ENCODE measurements at regions not wholly inside any gene's neighbourhood (a gene's known extent, or its start where the extent isn't known, plus 50 kb on each side); places are given as distances from the start of the nearest gene placed in this dataset.

DNA sequence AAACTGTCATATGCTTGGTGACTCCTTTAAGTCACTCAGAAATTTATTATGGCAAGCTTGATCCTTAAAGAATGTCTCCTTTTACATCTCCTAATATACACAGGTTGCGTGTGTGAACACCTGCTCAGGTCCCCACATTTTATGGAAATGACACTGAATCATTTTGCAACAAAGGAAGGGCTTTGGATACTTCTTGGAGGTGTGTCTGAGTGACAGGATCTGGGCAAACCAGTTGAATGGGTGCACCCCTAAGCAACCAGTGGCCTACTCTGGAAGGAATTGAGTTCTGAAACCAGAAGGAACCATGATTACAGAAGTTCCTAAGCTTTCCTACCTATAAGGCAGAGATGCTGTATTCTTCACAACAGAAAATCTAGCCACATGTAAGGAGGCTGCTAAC lies 483.9 kb upstream of the KLF4 start:
- H3K36me3 ChIP-seq = no peaks in the 10 kb centered on the region
- DNase-seq = no peak
- no peaks in the 10 kb centered on the region for H3K9me3 ChIP-seq
- no peaks in the 10 kb centered on the region for H3K27me3 ChIP-seq
- no peak overlapping the region for H3K4me3 ChIP-seq

DNA sequence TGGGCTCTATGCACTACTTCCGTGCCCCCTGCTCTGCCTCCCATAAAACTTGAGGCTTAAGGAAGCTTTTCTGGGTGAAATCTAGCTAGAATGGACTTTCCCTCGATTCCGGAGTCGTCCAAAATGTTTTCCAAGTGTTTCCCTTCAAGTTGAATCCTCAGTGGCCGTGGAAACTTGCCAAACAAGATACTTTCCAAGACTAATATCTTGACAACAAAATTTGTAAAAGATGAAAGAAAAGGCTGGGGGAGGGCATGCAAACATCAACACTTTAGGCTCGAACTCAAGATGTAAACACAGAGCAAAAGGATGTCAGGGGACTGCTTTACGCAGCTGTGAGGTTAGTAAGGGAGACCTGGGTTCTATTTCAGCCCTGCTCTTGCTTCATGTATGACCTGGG lies 482.8 kb upstream of the KLF4 start:
- no peaks in the 10 kb centered on the region for H3K36me3 ChIP-seq
- H3K9me3 ChIP-seq = no peaks in the 10 kb centered on the region
- H3K27me3 ChIP-seq = no peaks in the 10 kb centered on the region
- H3K4me3 ChIP-seq = no peak overlapping the region
- DNase-seq = no peak

DNA sequence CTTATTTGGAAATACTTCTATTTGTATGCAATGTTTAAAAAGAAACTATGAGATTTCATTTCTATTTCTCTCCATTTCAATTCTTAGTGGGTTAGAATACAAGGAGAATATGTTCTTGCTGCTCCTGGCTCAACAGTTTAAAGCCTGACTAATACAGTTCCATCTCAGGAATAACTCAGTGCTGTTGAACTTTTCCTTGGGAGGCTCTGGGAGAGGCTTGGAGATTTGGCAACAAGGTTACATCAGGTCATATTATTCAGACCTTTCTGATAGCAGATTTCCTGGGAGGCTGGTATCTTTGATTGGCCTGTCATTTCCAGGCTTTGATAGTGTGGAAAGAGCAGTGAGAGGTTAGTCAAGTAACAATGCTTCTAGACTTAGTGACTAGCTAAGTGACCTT lies 481.7 kb upstream of the KLF4 start:
- H3K36me3 ChIP-seq = no peaks in the 10 kb centered on the region
- no peak overlapping the region for H3K4me3 ChIP-seq
- no peak for DNase-seq
- no peaks in the 10 kb centered on the region for H3K27me3 ChIP-seq
- no peaks in the 10 kb centered on the region for H3K9me3 ChIP-seq

DNA sequence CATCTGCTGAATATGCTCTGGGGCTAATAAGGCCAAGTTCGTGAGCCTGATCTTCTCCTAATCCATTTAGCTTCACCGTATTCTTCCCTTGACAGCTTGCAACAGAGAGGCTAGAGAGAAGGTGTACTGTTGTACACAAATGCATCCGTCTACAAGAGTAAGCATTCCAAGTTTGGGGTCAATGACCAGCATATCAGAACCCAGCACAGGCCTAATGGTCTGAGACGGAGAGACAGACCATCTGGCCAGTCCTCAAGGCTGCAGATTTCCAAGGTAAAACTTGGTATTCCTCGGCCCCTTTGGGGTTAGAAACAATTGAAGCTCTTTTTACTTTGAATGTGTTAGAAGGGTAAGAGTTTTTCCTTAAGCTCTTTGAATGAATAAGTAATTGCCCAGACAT lies 481.2 kb upstream of the KLF4 start:
- no peaks in the 10 kb centered on the region for H3K36me3 ChIP-seq
- H3K4me3 ChIP-seq = no peak overlapping the region
- H3K9me3 ChIP-seq = no peaks in the 10 kb centered on the region
- no peaks in the 10 kb centered on the region for H3K27me3 ChIP-seq
- DNase-seq = no peak

DNA sequence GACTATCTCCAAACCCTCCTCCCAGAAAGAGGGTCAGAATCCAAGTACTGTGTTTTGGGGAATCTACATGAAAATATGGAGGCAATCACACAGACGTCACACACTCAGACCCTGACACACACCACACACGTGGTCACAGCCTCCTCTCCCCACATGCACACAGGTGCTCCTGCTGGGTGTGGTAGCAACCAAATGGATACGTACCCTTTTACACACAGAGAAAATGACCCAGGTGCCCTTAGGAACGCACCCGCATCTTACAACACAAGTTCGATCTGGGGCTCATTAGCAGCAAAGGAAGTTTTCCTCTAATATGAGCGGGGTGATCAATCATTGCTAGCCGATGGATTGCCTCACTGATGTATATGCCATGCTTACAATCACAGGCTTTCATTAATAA lies 480.2 kb upstream of the KLF4 start:
- Histone ChIP-seq H3K9me3 (no peaks in the 10 kb centered on the region), H3K27me3 (no peaks in the 10 kb centered on the region), H3K36me3 (no peaks in the 10 kb centered on the region), H3K4me3 (no peak overlapping the region)
- no peak for DNase-seq

DNA sequence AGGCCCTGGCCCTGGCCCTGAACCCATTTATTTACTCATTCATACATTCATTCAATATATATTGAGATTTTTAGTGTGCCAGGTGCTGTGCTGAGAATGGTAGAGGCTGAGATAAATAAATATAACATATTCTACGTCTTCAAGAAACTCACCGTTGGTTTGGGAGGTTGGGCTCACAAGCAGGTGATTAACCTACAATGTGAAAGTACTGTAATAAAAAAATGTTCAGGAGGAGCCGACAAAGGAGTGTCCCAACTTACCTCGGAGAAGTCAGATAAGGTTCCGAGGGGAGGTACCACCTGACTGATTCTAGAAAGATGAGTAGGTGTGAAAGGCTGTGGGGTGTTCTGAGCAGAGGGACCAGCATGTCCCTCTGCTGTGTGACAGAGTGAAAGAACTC lies 479.6 kb upstream of the KLF4 start:
- no peaks in the 10 kb centered on the region for H3K9me3 ChIP-seq
- H3K4me3 ChIP-seq = no peak overlapping the region
- DNase-seq = no peak
- H3K27me3 ChIP-seq = no peaks in the 10 kb centered on the region
- H3K36me3 ChIP-seq = no peaks in the 10 kb centered on the region

DNA sequence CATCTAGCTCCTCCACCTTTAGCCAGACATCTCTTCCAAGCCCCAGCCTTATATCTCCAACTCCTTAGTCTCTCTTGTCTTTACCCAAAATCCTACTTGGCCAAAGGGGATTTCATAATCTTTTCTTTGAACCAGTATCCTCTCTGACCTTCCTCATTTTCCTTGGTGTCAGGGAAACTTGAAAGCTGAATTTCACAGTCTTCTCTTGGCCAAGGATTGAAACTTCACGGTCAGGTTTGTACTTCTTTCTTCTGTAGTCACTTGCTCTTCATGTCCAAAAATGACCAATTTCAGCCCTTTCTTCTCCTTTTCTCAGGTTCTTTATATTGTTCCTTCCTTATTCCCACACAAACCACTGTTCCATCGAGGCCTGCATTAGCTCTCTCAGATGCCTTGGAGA lies 473.7 kb upstream of the KLF4 start:
- DNase-seq = no peak
- no peaks in the 10 kb centered on the region for H3K36me3 ChIP-seq
- no peaks in the 10 kb centered on the region for H3K9me3 ChIP-seq
- H3K27me3 ChIP-seq = no peaks in the 10 kb centered on the region
- H3K4me3 ChIP-seq = no peak overlapping the region

DNA sequence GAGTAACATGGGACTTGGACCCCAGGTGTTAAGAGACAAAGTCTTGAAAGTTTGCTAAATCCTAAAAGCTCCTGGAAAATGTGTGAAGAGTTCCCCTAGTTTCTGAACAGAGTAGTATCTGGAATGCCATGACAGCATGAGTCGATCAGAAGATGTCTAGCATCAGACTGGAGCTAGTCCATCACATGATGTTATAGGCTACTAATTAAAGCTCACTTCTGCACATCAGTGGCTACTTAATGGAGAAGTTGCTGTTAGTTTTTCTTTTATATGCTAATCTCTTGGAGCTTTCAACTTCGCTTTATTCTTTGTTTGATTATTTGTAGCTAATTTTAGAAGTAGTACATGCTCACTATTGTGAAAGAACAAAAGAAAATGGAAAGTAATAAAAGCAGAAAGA lies 471.3 kb upstream of the KLF4 start:
- H3K36me3 ChIP-seq = no peaks in the 10 kb centered on the region
- no peaks in the 10 kb centered on the region for H3K9me3 ChIP-seq
- H3K4me3 ChIP-seq = no peak overlapping the region
- no peaks in the 10 kb centered on the region for H3K27me3 ChIP-seq
- no peak for DNase-seq

DNA sequence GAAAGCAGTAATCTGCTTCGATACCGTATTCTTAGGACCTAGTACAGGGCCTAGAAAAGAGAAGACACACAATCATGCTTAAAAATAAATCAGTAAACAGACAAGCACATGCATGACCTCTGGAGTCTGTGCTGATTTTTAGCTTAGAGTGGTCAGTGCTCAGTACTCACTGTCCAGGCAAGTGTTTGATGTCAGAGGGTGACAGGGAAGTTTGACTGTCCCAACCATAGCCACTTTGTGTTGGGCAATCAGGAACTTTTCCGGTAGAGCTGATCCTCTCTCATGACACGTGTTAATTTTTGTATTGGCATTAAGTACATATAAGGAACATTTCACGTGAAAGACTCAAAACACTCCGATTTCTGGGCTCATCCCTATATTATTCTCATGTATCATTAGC lies 464.7 kb upstream of the KLF4 start:
- no peak for DNase-seq
- no peak overlapping the region for H3K4me3 ChIP-seq
- no peaks in the 10 kb centered on the region for H3K27me3 ChIP-seq
- H3K36me3 ChIP-seq = no peaks in the 10 kb centered on the region
- no peaks in the 10 kb centered on the region; the same call in 1 of the 2 replicates for H3K9me3 ChIP-seq

DNA sequence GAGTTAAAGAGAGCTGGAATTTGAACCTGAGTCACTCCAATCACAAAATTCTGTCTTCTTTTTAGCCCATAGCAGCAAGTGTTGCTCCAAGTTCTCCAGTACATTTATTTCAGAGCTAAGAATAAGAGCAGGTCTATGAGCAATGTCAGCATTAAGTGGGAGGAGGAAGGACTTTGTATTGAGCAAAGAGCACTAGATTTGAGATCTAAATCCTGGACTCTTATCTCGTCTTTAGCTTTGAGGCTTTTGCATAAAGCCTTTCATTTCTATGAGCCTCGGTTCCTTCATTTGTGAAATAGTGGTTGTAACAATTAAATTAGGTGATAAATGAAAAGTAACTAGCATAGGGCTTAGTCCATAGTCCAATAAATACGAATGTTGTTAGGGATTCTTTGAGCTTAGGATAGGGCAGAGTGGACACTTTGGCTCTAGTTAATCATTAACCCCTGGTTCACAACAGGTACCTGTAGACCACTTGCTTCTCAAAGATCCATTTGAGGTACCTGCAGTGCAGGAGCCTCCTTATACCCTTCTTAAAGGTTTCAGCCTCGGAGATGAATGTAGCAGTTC lies 464.1 kb upstream of the KLF4 start:
- Histone ChIP-seq H3K36me3 (no peaks in the 10 kb centered on the region), H3K4me3 (no peak overlapping the region), H3K27me3 (no peaks in the 10 kb centered on the region), H3K9me3 (no peaks in the 10 kb centered on the region; the same call in 1 of the 2 replicates)
- DNase-seq = no peak

DNA sequence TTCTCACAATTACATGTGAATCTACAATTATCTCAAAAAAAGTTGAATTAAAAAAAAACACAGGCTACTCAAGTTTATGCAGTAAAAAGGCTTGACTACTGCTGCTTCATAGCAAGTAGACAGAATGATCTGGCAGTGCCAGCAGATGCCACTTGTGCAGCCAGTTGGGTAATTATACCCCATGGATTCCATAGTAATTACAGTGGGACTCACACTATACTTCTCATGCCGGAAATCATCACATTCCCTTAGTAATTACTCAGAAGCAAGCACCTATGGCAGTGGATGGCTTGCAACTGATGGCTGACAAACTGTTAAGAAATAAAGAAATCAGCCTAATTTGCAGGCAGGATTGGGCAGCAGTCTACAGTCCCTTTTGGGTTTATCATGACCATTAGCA lies 463.2 kb upstream of the KLF4 start:
- Histone ChIP-seq H3K4me3 (no peak overlapping the region), H3K36me3 (no peaks in the 10 kb centered on the region), H3K9me3 (no peaks in the 10 kb centered on the region; the same call in 1 of the 2 replicates), H3K27me3 (no peaks in the 10 kb centered on the region)
- DNase-seq = no peak

DNA sequence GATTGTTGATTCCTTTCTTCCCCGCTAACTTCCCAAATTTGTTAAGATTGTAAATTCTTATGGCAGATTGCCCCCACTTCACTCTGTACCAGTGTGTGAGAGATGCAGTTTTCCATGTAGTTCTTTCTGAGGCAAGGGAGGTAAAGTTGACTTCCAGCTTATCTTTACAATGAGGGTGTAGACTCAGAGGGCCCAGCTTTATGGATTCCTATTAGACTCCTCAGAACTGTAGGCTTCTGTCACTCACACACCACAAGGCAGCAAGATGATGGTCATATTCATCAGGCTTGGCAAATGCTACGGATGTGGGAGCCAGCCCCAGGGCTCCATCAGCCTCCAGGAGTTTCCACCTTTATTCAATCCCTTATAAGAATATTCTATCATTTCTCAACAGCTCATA lies 461.9 kb upstream of the KLF4 start:
- H3K9me3 ChIP-seq = no peaks in the 10 kb centered on the region; the same call in 1 of the 2 replicates
- no peak overlapping the region for H3K4me3 ChIP-seq
- no peaks in the 10 kb centered on the region for H3K27me3 ChIP-seq
- DNase-seq = no peak
- H3K36me3 ChIP-seq = no peaks in the 10 kb centered on the region

DNA sequence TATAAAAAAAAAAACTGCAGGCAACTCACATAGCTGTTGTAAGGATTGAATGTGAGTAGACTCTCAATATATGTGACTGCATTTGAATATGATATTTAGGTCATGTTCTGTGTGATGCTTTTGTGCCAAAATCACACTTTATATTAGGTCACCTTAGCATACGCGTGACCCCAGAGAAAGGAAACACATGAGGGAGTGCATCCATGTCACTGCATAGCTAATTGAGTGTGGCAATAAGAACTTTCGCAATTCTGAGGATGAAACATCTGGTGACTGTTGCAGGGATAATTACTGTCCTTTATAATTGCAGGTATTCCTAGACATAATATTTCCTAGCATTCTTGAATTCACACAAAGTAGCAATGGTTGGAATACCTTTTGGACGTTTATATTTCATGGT lies 459.5 kb upstream of the KLF4 start:
- Histone ChIP-seq H3K36me3 (no peaks in the 10 kb centered on the region), H3K27me3 (no peaks in the 10 kb centered on the region), H3K4me3 (no peak overlapping the region), H3K9me3 (no peaks in the 10 kb centered on the region; the same call in 1 of the 2 replicates)
- no peak for DNase-seq

DNA sequence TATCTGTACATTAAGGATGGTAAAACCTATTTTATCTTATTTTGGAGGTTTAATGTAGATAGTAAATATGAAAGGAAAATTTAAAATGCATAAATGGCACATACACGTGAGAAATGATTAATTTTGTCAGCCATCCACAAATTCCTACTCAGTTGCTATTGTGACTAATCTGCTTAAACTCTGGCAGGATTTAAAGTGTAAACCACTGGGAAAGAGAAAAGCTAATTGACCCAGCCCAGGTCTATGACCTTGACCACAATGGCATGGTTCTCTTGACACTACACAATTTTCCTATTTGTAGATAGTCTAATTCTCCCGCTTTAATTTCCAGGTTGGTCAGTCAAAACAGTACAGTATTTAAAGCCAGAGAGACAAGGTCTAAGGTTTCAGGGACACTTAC lies 459.0 kb upstream of the KLF4 start:
- no peak for DNase-seq
- H3K36me3 ChIP-seq = no peaks in the 10 kb centered on the region
- no peaks in the 10 kb centered on the region for H3K27me3 ChIP-seq
- H3K9me3 ChIP-seq = no peaks in the 10 kb centered on the region; the same call in 1 of the 2 replicates
- H3K4me3 ChIP-seq = no peak overlapping the region

DNA sequence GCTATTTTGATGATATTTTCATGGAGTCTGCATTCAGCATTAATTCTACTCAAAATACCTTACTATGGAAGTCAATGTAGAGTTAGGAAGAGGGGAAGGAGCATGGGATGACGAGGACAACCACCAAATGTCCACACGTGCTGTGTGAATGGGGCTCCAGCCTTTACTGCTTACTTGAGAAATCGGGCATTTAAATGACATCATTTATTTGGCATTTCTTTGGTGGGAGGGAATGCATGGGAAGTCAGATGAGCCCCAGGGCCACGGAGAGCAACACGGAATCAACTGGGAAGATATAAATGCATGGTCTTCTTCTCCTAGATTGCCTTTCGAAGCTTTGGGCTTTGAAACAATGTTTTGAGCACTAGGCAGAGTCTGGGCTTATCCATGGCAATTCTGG lies 458.5 kb upstream of the KLF4 start:
- no peaks in the 10 kb centered on the region for H3K36me3 ChIP-seq
- no peaks in the 10 kb centered on the region for H3K27me3 ChIP-seq
- H3K9me3 ChIP-seq = no peaks in the 10 kb centered on the region; the same call in 1 of the 2 replicates
- no peak for DNase-seq
- H3K4me3 ChIP-seq = no peak overlapping the region

DNA sequence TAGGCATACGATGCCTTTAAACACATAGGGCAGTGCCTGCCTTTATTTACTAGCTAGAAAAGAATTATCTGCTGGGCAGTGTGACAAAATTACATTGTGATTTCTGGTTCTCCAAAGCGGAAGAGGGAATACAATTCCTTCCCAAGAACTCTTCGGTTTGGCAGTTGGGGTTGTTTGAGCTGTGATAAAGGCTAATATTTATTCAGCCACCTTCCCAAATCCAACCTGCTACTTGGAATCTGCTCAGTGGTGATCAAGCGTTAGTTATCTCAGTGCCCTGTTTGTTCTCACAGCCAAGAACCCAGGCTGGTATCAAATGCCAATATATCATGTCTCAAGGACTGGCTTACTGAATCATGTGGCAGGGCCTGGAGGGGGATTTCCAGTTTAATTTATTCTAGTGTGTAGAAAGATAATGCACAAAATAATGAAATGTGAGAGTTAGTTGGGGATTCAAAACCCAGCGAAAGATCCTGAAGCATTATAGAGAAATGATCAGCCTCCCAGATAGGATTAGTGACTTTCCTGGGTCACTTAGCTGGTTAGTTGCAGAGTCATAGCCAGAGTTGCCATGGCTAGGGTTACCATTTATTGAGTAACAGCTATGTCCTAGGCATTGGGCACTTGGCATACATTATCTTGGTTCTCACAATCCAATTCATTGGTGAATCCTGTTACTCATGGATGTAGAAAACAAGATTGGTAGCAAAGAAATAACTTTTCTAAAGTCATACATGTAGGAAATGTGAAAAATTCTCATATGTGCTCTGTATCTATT lies 457.0 kb upstream of the KLF4 start:
- no peaks in the 10 kb centered on the region for H3K36me3 ChIP-seq
- DNase-seq = no peak
- no peak overlapping the region for H3K4me3 ChIP-seq
- no peaks in the 10 kb centered on the region for H3K27me3 ChIP-seq
- no peaks in the 10 kb centered on the region; the same call in 1 of the 2 replicates for H3K9me3 ChIP-seq

DNA sequence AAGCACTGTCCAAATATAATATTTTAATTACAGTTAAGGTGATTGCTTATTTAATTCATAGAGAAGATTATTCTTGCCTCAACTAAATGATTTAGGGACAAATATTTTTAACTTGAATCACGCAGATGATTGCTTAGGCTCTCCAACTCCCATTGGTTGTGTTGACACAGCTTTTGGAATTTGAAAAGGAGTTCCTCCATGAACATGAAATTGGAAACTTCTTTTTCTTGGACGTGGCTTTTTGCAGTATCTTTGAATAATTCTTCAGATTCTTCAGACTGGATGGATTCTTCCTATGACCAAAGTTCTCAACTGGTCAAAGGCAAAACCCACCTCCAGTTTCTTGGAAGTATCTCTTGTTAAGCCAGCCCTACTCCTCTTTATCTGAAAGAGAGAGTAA lies 456.4 kb upstream of the KLF4 start:
- Histone ChIP-seq H3K36me3 (no peaks in the 10 kb centered on the region), H3K9me3 (no peaks in the 10 kb centered on the region), H3K27me3 (no peaks in the 10 kb centered on the region), H3K4me3 (no peak overlapping the region)
- no peak for DNase-seq

DNA sequence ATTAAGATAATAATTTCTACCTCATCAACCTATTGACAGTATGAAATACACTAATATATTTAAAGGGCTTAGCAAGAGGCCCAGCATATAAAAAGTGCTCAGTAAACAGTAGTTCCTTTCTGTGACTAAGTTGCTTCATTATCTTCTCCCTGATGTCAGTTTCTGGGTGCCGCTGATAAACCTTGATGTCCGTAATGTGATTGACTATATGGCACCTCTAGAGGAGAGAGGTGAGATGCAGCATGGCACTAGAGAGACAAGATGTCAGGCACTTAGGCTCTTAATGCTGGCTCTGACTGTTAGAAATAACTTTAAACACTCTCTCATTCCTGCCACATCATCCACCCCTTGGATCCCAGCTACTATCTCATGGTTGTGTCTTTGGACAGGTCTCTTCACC lies 455.9 kb upstream of the KLF4 start:
- Histone ChIP-seq H3K36me3 (no peaks in the 10 kb centered on the region), H3K27me3 (no peaks in the 10 kb centered on the region), H3K9me3 (no peaks in the 10 kb centered on the region), H3K4me3 (no peak overlapping the region)
- DNase-seq = no peak
